ENCODE measurements at regions not wholly inside any gene's neighbourhood (a gene's known extent, or its start where the extent isn't known, plus 50 kb on each side); places are given as distances from the start of the nearest gene placed in this dataset.

- Mint-ChIP-seq H3K4me1 (no peaks in the 10 kb centered on the region), H3K27me3 (ENCODE audit: insufficient read depth) (no peaks in the 10 kb centered on the region), H3K4me3 (no peak overlapping the region), H3K27ac (no peak overlapping the region), H3K9me3 (peaks cover 11% of the 10 kb centered on the region), H3K36me3 (ENCODE audit: low read depth) (peaks cover 2% of the 10 kb centered on the region)
- H3K27ac ChIP-seq (ENCODE audit: low read depth, low read length), result no peak overlapping the region
- H3K4me3 ChIP-seq (ENCODE audit: low read length), result no peak overlapping the region
- no peaks in the 10 kb centered on the region for H3K36me3 ChIP-seq (ENCODE audit: control insufficient read depth, insufficient read depth, low read length)
- H3K27me3 ChIP-seq (ENCODE audit: control insufficient read depth, insufficient read depth, low read length, poor library complexity, severe bottlenecking), result no peaks in the 10 kb centered on the region
- peak; percentile 92 for TF ChIP-seq CTCF (conservative IDR thresholded peaks at IDR 0.05)
- DNase-seq, result peak; percentile 87
- 43 to 48% methylated on average over 5 of the region's 5 CpGs for WGBS, 2 experiments (ENCODE audit: insufficient coverage in 1 of 2, insufficient read length in 1 of 2)
- H3K9me3 ChIP-seq (ENCODE audit: control insufficient read depth, low read length), result peaks cover 8% of the 10 kb centered on the region
- no peak overlapping the region for H3K9ac ChIP-seq (ENCODE audit: extremely low read depth, low read length, poor library complexity, severe bottlenecking)
- no peaks in the 10 kb centered on the region for H3K4me1 ChIP-seq (ENCODE audit: control insufficient read depth, insufficient read depth, low read length)
Observed at GRCh38 chr9:32251539-32251938, 132.9 kb upstream of the ACO1 start.

GRCh38 chr9:32253731-32254130 is 130.7 kb upstream of the ACO1 start:
- Histone ChIP-seq H3K4me1 (ENCODE audit: control insufficient read depth, insufficient read depth, low read length) (no peaks in the 10 kb centered on the region), H3K9ac (ENCODE audit: extremely low read depth, low read length, poor library complexity, severe bottlenecking) (no peak overlapping the region), H3K9me3 (ENCODE audit: control insufficient read depth, low read length) (peaks cover 8% of the 10 kb centered on the region), H3K4me3 (ENCODE audit: low read length) (no peak overlapping the region), H3K27ac (ENCODE audit: low read depth, low read length) (no peak overlapping the region), H3K27me3 (ENCODE audit: control insufficient read depth, insufficient read depth, low read length, poor library complexity, severe bottlenecking) (no peaks in the 10 kb centered on the region), H3K36me3 (ENCODE audit: control insufficient read depth, insufficient read depth, low read length) (no peaks in the 10 kb centered on the region)
- DNase-seq, result no peak
- Mint-ChIP-seq H3K9me3 (peaks cover 11% of the 10 kb centered on the region), H3K4me3 (no peak overlapping the region), H3K36me3 (ENCODE audit: low read depth) (peaks cover 2% of the 10 kb centered on the region), H3K27me3 (ENCODE audit: insufficient read depth) (no peaks in the 10 kb centered on the region), H3K27ac (no peak overlapping the region), H3K4me1 (peaks cover 4% of the 10 kb centered on the region)
- TF ChIP-seq CTCF (conservative IDR thresholded peaks at IDR 0.05), result no peak
- WGBS, 2 experiments (ENCODE audit: insufficient coverage in 1 of 2, insufficient read length in 1 of 2), result 73 to 100% methylated on average over 1 of the region's 1 CpG

GRCh38 chr9:32255026-32255425 is 129.4 kb upstream of the ACO1 start:
- Histone ChIP-seq H3K4me3 (ENCODE audit: low read length) (no peak overlapping the region), H3K9ac (ENCODE audit: extremely low read depth, low read length, poor library complexity, severe bottlenecking) (no peak overlapping the region), H3K27ac (ENCODE audit: low read depth, low read length) (no peak overlapping the region), H3K4me1 (ENCODE audit: control insufficient read depth, insufficient read depth, low read length) (no peaks in the 10 kb centered on the region), H3K27me3 (ENCODE audit: control insufficient read depth, insufficient read depth, low read length, poor library complexity, severe bottlenecking) (no peaks in the 10 kb centered on the region), H3K36me3 (ENCODE audit: control insufficient read depth, insufficient read depth, low read length) (no peaks in the 10 kb centered on the region), H3K9me3 (ENCODE audit: control insufficient read depth, low read length) (peaks cover 8% of the 10 kb centered on the region)
- DNase-seq, result no peak
- H3K36me3 Mint-ChIP-seq (ENCODE audit: low read depth), result peaks cover 2% of the 10 kb centered on the region
- no peaks in the 10 kb centered on the region for H3K27me3 Mint-ChIP-seq (ENCODE audit: insufficient read depth)
- H3K9me3 Mint-ChIP-seq, result peaks cover 11% of the 10 kb centered on the region
- H3K4me3 Mint-ChIP-seq, result no peak overlapping the region
- H3K27ac Mint-ChIP-seq, result no peak overlapping the region
- no peak for TF ChIP-seq CTCF (conservative IDR thresholded peaks at IDR 0.05)
- H3K4me1 Mint-ChIP-seq, result peaks cover 4% of the 10 kb centered on the region
- WGBS, 2 experiments (ENCODE audit: insufficient coverage in 1 of 2, insufficient read length in 1 of 2), result 97 to 100% methylated on average over 3 to 4 of the region's 4 CpGs
